ENCODE measurements at regions not wholly inside any gene's neighbourhood (a gene's known extent, or its start where the extent isn't known, plus 50 kb on each side); places are given as distances from the start of the nearest gene placed in this dataset.

GRCh38 chr2:180662941-180663471, 317.4 kb upstream of the UBE2E3 start:
- H3K27me3 ChIP-seq (ENCODE audit: control insufficient read depth, insufficient read depth, low read length): no peaks in the 10 kb centered on the region
- peak overlapping the region; percentile 84 for H3K4me2 ChIP-seq (ENCODE audit: low read depth, low read length)
- H4K20me1 ChIP-seq (ENCODE audit: insufficient read depth, low read length): no peaks in the 10 kb centered on the region
- intact Hi-C loops (cut with micrococcal nuclease): no loop called here
- no peak overlapping the region for H3K27ac ChIP-seq (ENCODE audit: insufficient read depth, low read length)
- H3K4me1 ChIP-seq (ENCODE audit: control insufficient read depth, insufficient read depth, low read length): 0 out of 2 replicates have a peak, but pooled peaks cover 2% of the 10 kb centered on the region
- no peak overlapping the region for H2AK9ac ChIP-seq (replicated peaks; ENCODE audit: low read depth, low read length, poor library complexity)
- no peak overlapping the region; the same call in 1 of the 2 replicates for H3K4me3 ChIP-seq (ENCODE audit: insufficient read depth, low read depth, low read length)
- H3K79me1 ChIP-seq (ENCODE audit: low read depth in 1 of 2, low read length in 2 of 2): no peaks in the 10 kb centered on the region
- no peak overlapping the region for H4K91ac ChIP-seq (ENCODE audit: insufficient read depth, low read depth, low read length)
- CTCF ChIA-PET: interaction anchor here (0.6 to 1.2 kb wide), 3 partner anchors 10 to 48 kb away, joined by 3 read pairs; no protein-coding TSS in a partner anchor
- POLR2A ChIA-PET (ENCODE audit: unreplicated experiment): no interaction called here
- no peak overlapping the region for H2BK20ac ChIP-seq (ENCODE audit: low read depth, low read length)
- H3K14ac ChIP-seq (replicated peaks; ENCODE audit: low read depth, low read length): no peak overlapping the region
- no TSS peak for BruUV-seq (replicated peaks)
- no peak overlapping the region for H3K23ac ChIP-seq (ENCODE audit: low read depth, low read length)
- no peak overlapping the region for H3K18ac ChIP-seq (ENCODE audit: low read depth, low read length)
- no peak overlapping the region for H3K9ac ChIP-seq (ENCODE audit: low read depth, low read length)
- in situ Hi-C loops (cut with MboI; ENCODE audit: low sequenced_read_pairs): no loop called here
- no peaks in the 10 kb centered on the region for H3K9me3 ChIP-seq (ENCODE audit: control insufficient read depth, insufficient read depth, low read length)
- no peak overlapping the region for H4K5ac ChIP-seq (ENCODE audit: low read depth, low read length)
- no peak overlapping the region for H2BK120ac ChIP-seq (ENCODE audit: low read depth, low read length)
- H3K9me1 ChIP-seq (ENCODE audit: insufficient read depth, low read length): no peaks in the 10 kb centered on the region
- ATAC-seq (ENCODE audit: low read depth) (no peak), DNase-seq (no peak)
- H3K4ac ChIP-seq (ENCODE audit: low read depth, low read length): no peak overlapping the region
- WGBS, 2 experiments (ENCODE audit: extremely low coverage in 2 of 2, insufficient read length in 1 of 2): no CpG with 5 or more reads among the region's 3 CpGs
- no peak overlapping the region for H2AK5ac ChIP-seq (ENCODE audit: low read depth, low read length)
- H3K56ac ChIP-seq (ENCODE audit: extremely low read depth, insufficient read depth, low read length): no peak overlapping the region
- H4K8ac ChIP-seq (ENCODE audit: low read depth in 2 of 2, low read length in 2 of 2): no peak overlapping the region
- H2AFZ ChIP-seq (replicated peaks; ENCODE audit: low read length, poor library complexity): no peak overlapping the region
- dilution Hi-C loops (cut with HindIII; ENCODE audit: low sequenced_read_pairs, unreplicated experiment): no loop called here
- H2BK5ac ChIP-seq (ENCODE audit: low read depth, low read length, poor library complexity, severe bottlenecking): no peak overlapping the region
- TF ChIP-seq POLR2A (IDR thresholded peaks at IDR 0.05; ENCODE audit: low read depth, low read length) (no peak), FOS (IDR thresholded peaks at IDR 0.05; ENCODE audit: low read depth, low read length) (no peak), SMC3 (IDR thresholded peaks at IDR 0.05; ENCODE audit: low read depth, low read length) (no peak), RCOR1 (IDR thresholded peaks at IDR 0.05; ENCODE audit: insufficient replicate concordance, low read length) (no peak), MAZ (IDR thresholded peaks at IDR 0.05; ENCODE audit: borderline replicate concordance, low read depth, low read length) (no peak), RAD21 (IDR thresholded peaks at IDR 0.05; ENCODE audit: low read length) (no peak), USF2 (IDR thresholded peaks at IDR 0.05; ENCODE audit: low read depth, low read length) (no peak), CTCF (conservative IDR thresholded peaks at IDR 0.05; ENCODE audit: low read depth, low read length) (no peak), CHD1 (IDR thresholded peaks at IDR 0.05; ENCODE audit: low read depth, low read length) (no peak), MXI1 (IDR thresholded peaks at IDR 0.05; ENCODE audit: borderline replicate concordance, low read depth, low read length) (no peak), NFE2L2 (IDR thresholded peaks at IDR 0.05; ENCODE audit: low read depth, low read length) (no peak), MAFK (IDR thresholded peaks at IDR 0.05; ENCODE audit: low read depth, low read length) (no peak), CEBPB (IDR thresholded peaks at IDR 0.05; ENCODE audit: low read depth, low read length) (no peak), BHLHE40 (IDR thresholded peaks at IDR 0.05; ENCODE audit: low read depth, low read length) (no peak), RFX5 (IDR thresholded peaks at IDR 0.05; ENCODE audit: low read depth, low read length) (no peak)
- TF ChIP-seq, protein P1, sequence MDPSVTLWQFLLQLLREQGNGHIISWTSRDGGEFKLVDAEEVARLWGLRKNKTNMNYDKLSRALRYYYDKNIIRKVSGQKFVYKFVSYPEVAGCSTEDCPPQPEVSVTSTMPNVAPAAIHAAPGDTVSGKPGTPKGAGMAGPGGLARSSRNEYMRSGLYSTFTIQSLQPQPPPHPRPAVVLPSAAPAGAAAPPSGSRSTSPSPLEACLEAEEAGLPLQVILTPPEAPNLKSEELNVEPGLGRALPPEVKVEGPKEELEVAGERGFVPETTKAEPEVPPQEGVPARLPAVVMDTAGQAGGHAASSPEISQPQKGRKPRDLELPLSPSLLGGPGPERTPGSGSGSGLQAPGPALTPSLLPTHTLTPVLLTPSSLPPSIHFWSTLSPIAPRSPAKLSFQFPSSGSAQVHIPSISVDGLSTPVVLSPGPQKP (IDR thresholded peaks at IDR 0.05; ENCODE audit: borderline replicate concordance, low read depth, low read length): no peak
- no peak overlapping the region for H2BK15ac ChIP-seq (ENCODE audit: low read depth, low read length)
- H3K36me3 ChIP-seq (ENCODE audit: control insufficient read depth, insufficient read depth, low read length): no peaks in the 10 kb centered on the region
